ENCODE measurements at regions not wholly inside any gene's neighbourhood (a gene's known extent, or its start where the extent isn't known, plus 50 kb on each side); places are given as distances from the start of the nearest gene placed in this dataset.

- no peak for DNase-seq
These were observed 202.4 kb upstream of the SOX1 start for GRCh38 chr13:111864566-111864965.

- DNase-seq, result no peak
These were observed 201.9 kb upstream of the SOX1 start for GRCh38 chr13:111865046-111865445.

DNA sequence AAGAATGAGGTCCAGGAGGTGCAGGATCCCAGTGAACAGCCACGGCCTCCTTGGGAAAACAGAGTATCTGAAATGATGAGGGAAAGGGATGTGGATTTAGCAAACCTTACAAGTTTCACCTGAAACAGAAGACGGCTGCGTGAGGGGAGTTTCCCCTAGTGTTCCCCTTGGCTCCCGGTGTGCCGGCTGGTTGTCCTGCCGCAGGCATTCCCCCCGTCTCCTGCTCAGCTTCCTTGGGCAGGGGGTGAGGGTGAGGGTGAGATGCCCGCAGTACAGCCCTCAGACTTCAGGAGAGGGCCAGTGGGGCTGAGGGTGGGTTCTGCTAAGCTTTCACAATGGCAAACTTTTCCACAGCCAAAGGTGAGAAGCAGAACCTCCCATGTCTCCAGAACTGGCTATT lies 201.1 kb upstream of the SOX1 start:
- DNase-seq, result no peak

DNA sequence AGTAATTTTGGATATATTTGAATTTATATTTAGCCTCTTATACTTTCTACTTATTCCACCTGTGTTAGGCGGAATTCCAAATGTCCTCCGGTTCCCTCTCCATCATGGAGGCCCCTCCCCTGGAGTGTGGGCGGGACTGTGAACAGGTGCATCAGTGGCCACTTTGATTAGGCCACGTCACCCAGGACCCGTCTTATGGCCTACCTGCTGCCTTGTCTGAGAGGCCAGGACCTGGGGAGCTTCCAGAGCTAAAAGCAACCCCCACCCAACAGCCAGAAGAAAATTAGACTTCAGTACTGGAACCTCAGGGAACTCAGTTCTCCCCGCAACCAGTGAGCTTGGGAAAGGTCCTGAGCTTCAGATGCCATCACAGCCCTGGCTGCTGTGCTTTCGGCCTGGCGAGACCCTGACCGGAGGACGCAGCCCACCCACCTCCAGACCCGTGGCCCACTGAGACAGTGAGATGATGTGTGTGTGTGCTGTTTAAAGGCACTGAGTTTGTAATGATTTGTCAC lies 200.2 kb upstream of the SOX1 start:
- no peak for DNase-seq

DNA sequence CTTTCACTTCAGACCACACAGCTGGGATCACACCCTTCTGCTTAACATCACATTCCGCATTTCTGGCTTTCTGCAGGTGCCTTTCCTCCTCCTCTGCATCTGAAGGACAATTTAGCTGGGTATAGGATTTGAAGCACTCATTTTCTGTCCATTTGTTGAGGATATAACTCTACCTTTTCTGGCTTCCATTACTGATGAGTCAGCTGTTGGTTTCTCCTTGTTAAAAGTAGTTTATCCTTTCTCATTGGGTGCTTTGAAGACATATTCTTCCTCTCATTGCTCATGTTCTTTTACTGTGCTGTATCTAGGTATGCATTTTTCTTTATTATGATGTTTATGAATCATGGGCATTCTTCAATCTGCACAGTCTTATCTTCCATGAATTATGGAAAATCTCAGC lies 199.3 kb upstream of the SOX1 start:
- DNase-seq, result no peak

DNA sequence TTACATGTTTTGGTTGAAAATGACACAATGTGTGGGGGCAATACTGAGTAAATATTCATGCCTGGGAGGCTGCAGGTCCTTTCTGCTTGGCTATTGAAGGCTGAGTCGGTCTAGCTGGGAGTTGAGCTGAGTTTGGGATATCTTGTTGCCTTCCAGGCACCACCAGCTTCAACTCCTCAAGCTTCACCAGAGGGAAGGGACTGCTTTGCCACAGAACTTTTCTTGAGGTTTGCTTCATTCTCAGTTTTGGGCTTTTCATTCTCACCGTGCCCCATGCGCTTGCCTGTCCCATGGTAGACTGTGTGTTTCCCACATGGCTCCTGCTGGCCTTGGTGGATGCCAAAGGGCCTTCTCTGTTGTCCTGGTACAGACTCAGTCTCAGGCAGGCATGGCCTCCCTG lies 198.2 kb upstream of the SOX1 start:
- DNase-seq, result no peak

DNA sequence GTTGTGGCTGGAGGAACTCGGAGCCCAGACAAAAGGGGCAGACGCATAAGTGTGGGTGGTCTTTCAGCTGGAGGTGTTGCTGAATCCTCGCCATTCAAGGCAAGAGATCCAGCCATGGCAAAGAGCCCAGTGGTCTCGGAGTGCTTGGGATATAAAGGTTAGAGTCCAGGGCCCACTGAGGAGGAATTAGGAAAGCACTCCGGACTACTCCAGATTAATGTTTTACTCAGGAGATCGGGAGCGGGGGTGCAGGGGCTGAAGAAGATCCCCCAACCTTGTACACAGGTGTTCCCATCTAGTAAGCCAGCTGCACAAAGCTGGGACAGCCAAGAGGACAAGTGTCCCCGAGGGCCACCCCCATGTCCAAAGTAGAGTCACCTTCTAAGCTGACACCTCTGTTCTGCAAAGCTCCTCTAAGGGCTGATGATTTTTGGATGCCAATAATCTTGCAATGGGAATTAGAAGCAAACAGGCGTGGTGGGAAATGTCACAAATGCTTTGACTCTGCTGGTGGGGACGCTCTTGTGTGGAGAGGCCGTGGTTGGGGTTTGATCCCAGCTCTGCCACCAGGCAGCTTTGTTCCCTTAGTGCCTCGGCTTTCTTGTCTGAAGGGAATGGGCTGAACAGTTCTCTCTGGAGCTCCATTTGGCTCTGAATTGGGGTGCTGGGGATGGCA lies 194.3 kb upstream of the SOX1 start:
- no peak for DNase-seq

- no peak for DNase-seq
These were observed 193.2 kb upstream of the SOX1 start for GRCh38 chr13:111873676-111874178.

GRCh38 chr13:111874981-111875380 lies 192.0 kb upstream of the SOX1 start:
- no peak for DNase-seq

GRCh38 chr13:111875915-111876314 lies 191.0 kb upstream of the SOX1 start:
- DNase-seq, result no peak

GRCh38 chr13:111876506-111876905 lies 190.4 kb upstream of the SOX1 start:
- DNase-seq, result no peak

DNA sequence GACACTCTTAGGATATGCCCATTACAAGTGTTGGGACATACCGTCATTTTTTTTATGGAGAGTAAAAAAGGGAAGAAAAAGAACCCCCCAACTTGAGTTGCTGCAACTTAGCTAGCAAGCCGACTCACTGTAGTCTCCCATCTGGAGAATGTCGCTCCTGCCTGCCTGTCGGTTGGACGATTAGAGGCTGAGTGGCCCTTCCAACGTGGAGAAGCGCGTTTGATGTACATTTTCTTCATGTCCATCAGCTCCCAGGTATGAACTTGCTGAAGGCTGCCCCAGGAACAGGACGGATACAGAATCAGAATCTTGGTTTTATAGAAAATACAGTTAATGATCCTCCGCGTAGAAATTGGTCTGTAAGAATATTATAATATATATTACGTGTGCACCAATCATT lies 189.0 kb upstream of the SOX1 start:
- no peak for DNase-seq

DNA sequence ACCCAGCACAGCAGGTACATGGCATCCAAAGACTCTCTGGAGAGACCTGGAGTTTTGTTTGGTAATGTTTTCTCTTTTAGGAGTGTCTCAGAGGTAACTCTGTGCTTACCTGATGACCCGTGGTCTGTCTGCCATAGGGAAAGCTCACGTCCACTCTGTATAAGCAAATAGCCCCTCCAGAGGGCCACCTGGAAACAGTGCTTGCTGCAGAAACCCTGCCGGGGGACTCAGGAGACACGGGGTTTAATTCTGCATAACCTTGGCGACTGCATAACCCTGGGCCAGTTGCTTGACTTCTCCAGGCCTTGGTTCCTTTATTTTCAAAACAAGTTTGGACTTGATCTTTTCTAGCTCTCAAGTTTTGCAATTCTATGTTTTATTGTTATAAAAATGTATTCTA lies 187.2 kb upstream of the SOX1 start:
- no peak for DNase-seq

- no peak for DNase-seq
These were observed 186.8 kb upstream of the SOX1 start for GRCh38 chr13:111880185-111880584.

DNA sequence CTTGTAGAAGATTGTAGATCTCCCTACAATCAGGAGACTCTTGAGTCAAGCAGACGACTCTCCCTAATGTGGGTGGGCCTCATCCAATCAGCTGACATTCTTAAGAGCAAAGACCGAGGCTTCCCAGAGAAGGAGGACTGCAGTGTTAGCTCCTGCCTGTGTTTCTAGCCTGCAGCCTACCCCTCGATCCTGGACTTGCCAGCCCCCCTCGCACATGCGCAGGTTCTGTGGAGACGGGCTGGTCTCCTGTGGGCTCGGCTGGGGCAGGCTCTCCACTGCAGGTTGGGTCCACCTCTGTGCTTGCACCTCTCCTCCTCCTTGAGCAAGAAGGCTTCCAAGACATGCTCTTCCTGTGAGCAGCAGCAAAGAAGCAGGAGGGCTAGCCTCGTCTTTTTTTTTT lies 185.2 kb upstream of the SOX1 start:
- DNase-seq, result no peak

GRCh38 chr13:111882351-111882750 lies 184.6 kb upstream of the SOX1 start:
- no peak for DNase-seq

DNA sequence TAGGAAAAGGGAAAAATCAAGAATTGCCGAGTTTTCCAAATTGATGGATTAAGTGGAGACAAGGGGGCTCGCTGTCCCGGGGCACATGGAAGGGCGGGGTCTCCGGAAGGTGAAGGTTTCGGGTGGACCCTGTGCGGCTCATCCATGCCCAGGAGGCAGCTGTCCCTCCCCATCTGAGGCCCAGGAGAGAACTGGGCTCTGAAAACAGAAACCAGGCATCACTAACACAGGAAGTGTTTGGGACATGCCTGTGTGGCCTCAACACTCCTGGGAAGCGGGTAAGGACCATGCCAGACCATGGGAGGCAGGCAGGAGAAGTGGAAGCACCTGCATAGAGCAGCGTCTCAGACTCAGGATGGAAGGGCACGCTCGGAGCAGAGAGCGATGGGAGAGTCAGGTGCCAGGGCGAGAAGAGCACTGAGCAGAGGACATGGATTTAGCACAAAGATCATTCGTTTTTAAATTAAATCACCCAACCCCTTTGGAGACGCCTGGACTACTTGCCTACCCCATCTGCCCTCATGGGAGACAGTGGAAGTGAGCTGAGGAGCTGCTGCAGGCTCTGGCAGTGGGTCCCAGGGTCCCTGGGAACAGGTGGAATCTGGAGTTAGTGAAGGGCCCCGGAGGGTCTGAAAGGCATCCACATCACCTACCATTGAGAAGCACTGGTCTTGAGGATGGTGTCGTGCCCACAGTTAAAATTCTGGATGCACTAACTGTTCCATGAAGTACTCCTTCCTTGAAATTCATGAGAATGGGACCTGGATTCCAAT lies 183.2 kb upstream of the SOX1 start:
- DNase-seq, result no peak

DNA sequence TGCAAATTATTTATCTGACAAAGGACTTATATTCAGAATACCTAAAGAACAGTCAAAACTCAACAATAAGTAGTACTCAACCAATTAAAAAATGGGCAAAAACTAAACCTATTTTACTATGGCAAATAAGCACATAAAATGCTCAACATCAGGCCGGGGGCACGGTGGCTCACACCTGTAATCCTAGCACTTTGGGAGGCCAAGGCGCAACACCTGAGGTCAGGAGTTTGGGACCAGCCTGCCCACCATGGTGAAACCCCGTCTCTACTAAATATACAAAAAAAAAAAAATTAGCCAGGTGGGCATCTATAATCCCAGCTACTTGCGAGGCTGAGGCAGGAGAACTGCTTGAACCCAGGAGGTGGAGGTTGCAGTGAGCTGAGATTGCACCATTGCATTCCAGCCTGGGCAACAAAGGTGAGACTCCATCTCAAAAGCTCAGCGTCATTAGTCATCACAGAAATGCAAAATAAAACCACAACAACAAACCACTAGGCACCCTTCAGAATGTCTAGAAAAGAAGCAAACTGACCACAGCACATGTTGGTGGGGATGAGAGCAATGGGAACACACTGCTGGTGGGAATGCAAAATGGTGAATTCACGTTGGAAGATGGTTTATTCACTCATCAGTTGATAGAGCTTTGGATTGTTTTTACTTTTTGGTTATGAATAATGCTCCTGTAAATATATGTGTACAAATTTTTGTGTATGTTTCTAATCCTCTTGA lies 180.6 kb upstream of the SOX1 start:
- no peak for DNase-seq

GRCh38 chr13:111893071-111893606 lies 173.8 kb upstream of the SOX1 start:
- DNase-seq, result no peak

DNA sequence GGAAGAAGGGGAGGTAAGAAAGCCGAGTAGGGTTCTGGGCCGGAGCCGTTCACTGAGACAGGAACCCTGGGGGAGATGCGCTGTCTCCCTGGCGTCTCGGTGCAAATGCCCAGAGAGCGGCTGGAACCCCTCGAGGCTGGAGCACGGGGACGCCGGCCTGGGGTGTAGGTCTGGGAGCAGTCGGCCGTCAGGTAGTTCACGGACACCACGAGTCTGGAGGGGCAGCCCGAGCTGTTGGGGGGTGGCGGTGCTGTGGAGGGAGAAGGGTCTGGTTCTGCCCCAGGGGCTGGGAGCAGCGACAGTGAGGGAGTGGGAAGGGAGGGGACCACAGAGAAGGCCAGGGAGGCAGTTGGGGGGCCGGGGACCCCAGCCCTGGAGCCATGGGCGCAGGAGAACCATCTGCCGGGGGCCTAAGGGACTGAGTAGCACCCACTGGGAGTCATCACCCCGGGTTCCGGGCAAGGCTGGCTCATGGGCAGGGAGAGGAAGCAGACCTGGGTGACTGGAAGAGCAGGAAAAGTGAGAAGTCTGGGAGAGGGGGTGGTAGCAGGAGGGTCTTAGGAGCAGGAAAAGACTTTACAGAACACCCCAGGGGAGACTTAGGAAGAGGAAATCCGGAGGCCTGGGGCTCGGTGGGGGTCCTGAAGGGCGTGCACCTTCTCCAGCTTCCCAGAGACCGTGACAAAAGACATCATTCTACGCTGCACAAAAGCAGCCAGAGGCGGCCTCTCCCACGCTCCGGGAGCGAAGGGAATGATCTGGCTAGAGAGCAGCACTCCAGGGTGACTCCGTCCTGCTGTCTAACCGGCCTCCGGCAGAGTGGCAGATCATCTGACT lies 173.1 kb upstream of the SOX1 start:
- DNase-seq, result no peak

DNA sequence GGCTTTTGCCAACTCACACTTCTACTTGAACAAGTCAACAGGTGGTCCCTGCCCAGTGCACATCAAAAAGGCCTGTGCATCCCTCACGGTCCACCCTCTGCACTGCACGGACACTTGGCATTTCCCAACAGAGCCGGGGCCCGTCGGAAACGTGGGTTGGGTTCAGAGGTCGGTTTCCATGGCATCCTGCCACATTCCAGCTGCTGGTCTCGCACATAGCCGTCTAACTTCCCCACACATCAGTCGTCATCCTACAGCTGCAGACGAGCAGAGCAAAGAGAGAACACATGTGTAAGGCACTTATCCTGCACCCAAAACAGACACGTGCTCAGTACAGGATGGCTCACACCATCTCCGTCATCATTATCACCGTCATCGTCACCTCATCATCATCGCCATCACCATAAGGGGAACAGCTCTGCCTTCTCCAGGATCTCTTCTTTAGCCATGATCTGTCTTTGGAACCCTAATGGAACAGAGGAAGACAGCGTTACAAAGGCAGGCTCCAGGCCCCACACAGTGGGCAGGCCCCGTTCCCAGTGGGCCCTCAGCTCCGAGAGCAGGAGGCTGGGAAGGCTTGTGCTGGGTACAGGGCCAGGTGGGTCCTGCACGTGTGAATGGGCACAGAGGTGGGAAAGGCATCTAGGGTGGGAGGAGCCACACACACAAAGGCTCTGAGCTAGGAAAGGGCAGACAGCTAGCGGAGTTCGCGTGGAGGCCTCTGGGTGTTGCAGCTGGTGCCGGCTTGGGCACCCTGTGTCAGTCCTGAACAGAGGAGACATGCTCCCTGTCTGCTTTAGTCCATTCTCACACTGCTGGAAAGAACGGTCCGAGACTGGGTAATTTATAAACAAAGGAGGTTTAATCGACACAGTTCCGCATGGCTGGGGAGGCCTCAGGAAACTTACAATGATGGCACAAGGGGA lies 170.8 kb upstream of the SOX1 start:
- DNase-seq, result no peak
